Gastrocnemius medialis (tissue), 4 donors: ENCODE measurements at regions not wholly inside any gene's neighbourhood (a gene's known extent, or its start where the extent isn't known, plus 50 kb on each side); places are given as distances from the start of the nearest gene placed in this dataset.

Experiments used
- ATAC-seq, 2 donors: fragments of 150-250 bp; one replicate each; pipeline ENCODE4 v1.9.1; 2016
- DNase-seq, 2 donors: peaks; one replicate each; pipeline ENCODE4 v3.0.0-alpha.2; 2019
- H3K27ac ChIP-seq, 4 donors: fragments of 200-600 bp; sonication (generic); 1 replicate in 1 of 4; 2 replicates in 3 of 4; pipeline ENCODE4 v1.5.1; 2016 to 2018; ENCODE audit warnings: mild to moderate bottlenecking in 2 of 4, moderate library complexity in 1 of 4
- H3K27me3 ChIP-seq, 3 donors: fragments of 200-600 bp; sonication (generic) in 2 of 3; 1 replicate in 1 of 3; 2 replicates in 2 of 3; pipeline versions ENCODE4 v1.5.1 to v1.6.0; 2016 to 2019; ENCODE audit warnings: mild to moderate bottlenecking in 1 of 3, moderate library complexity in 1 of 3
- H3K36me3 ChIP-seq, 2 donors: fragments of 200-600 bp; sonication (generic) in 1 of 2; one replicate each; pipeline ENCODE4 v1.5.1; 2017 to 2018
- H3K4me1 ChIP-seq, 2 donors: fragments of 200-600 bp; sonication (generic) in 1 of 2; one replicate each; pipeline ENCODE4 v1.5.1; 2016 to 2017; ENCODE audit warnings: mild to moderate bottlenecking in 2 of 2
- H3K4me3 ChIP-seq, 4 donors: fragments of 200-600 bp; sonication (generic) in 3 of 4; 1 replicate in 1 of 4; 2 replicates in 3 of 4; pipeline ENCODE4 v1.5.1; 2016 to 2019; ENCODE audit warnings: mild to moderate bottlenecking in 2 of 4
- H3K9me3 ChIP-seq, 3 donors: fragments of 200-600 bp; sonication (generic) in 2 of 3; 1 replicate in 1 of 3; 2 replicates in 2 of 3; pipeline ENCODE4 v1.5.1; 2016 to 2019
- CTCF ChIP-seq, 5 experiments: fragments of 450-650 bp in 3 of 5; fragments of 200-600 bp in 2 of 5; sonication (generic) in 2 of 5; IDR thresholded peaks in 4 of 5; conservative IDR thresholded peaks in 1 of 5; 1 replicate in 4 of 5; 2 replicates in 1 of 5; pipeline ENCODE4 v1.5.1; 2016 to 2019; ENCODE audit warnings: antibody characterized with exemption in 5 of 5, mild to moderate bottlenecking in 3 of 5, moderate library complexity in 3 of 5
- POLR2A ChIP-seq, 2 donors: fragments of 450-650 bp; IDR thresholded peaks; one replicate each; pipeline ENCODE4 v1.6.1; 2017; ENCODE audit warnings: antibody characterized with exemption in 2 of 2, mild to moderate bottlenecking in 2 of 2, moderate library complexity in 2 of 2
- in situ Hi-C, 4 donors: fragments of 200-750 bp; cut with MboI; loops; one replicate each; pipeline versions ENCODE4 v1.15.0 to v1.8.0; 2017; ENCODE audit warnings: low sequenced_read_pairs in 4 of 4
- intact Hi-C: fragments of 100-400 bp; cut with DNase I; formaldehyde crosslinking; loops from one replicate; pipeline ENCODE4 v1.15.1; 2023; ENCODE audit warnings: low total_unique reads

- in situ Hi-C loops = loop anchor here in 1 of 4 donors (25.0 kb wide), 1 partner anchor 503 kb away; no protein-coding TSS in a partner anchor
- H3K4me1 ChIP-seq = peaks cover 14 to 15% of the 10 kb centered on the region in 2 donors
Observed at GRCh38 chr11:112783945-112784322, 177.3 kb upstream of the NCAM1 start.

GRCh38 chr11:112784323-112785073, 176.7 kb upstream of the NCAM1 start:
- Histone ChIP-seq H3K27ac (no peak overlapping the region), H3K4me1 (peaks cover 14 to 15% of the 10 kb centered on the region in 2 donors)

More at GRCh38 chr11:112783945-112784322, 177.3 kb upstream of the NCAM1 start:
- DNase-seq (no peak), ATAC-seq (no peak)
- intact Hi-C loops = loop anchor here (5.0 kb wide), 2 partner anchors 132 to 202 kb away; no protein-coding TSS in a partner anchor
- Histone ChIP-seq H3K4me3 (no peak overlapping the region), H3K27me3 (no peaks in the 10 kb centered on the region), H3K36me3 (no peaks in the 10 kb centered on the region), H3K27ac (no peak overlapping the region), H3K9me3 (no peaks in the 10 kb centered on the region)
- no peak for TF ChIP-seq CTCF (IDR thresholded peaks at IDR 0.05 in 4 of 5, conservative IDR thresholded peaks at IDR 0.05 in 1 of 5)
- TF ChIP-seq POLR2A (IDR thresholded peaks at IDR 0.05) = no peak

GRCh38 chr11:112785149-112785548, 176.1 kb upstream of the NCAM1 start:
- no peaks in the 10 kb centered on the region for H3K9me3 ChIP-seq
- peak overlapping the region in 1 of 4 donors; percentile 10 for H3K4me3 ChIP-seq
- TF ChIP-seq CTCF (IDR thresholded peaks at IDR 0.05 in 4 of 5, conservative IDR thresholded peaks at IDR 0.05 in 1 of 5) (no peak), POLR2A (IDR thresholded peaks at IDR 0.05) (no peak)
- no peaks in the 10 kb centered on the region for H3K36me3 ChIP-seq
- in situ Hi-C loops (loop anchor here in 1 of 4 donors (25.0 kb wide), 1 partner anchor 502 kb away; no protein-coding TSS in a partner anchor), intact Hi-C loops (no loop called here)
- DNase-seq = peak in 1 of 2 donors; percentile 30
- no peaks in the 10 kb centered on the region for H3K27me3 ChIP-seq
- no peak overlapping the region for H3K27ac ChIP-seq
- H3K4me1 ChIP-seq = peaks cover 14 to 15% of the 10 kb centered on the region in 2 donors
- ATAC-seq = peak; percentile 7 to 54

More at GRCh38 chr11:112784323-112785073, 176.7 kb upstream of the NCAM1 start:
- in situ Hi-C loops (loop anchor here in 1 of 4 donors (25.0 kb wide), 1 partner anchor 503 kb away; no protein-coding TSS in a partner anchor), intact Hi-C loops (loop anchor here (5.0 kb wide), 2 partner anchors 132 to 202 kb away; no protein-coding TSS in a partner anchor)
- peak in 1 of 2 donors; percentile 28 for DNase-seq
- peak overlapping the region in 2 of 4 donors; percentile 9 to 10 for H3K4me3 ChIP-seq
- no peaks in the 10 kb centered on the region for H3K27me3 ChIP-seq
- H3K9me3 ChIP-seq = no peaks in the 10 kb centered on the region
- ATAC-seq = peak in 1 of 2 donors; percentile 31
- TF ChIP-seq CTCF (IDR thresholded peaks at IDR 0.05 in 4 of 5, conservative IDR thresholded peaks at IDR 0.05 in 1 of 5) (no peak), POLR2A (IDR thresholded peaks at IDR 0.05) (no peak)
- H3K36me3 ChIP-seq = no peaks in the 10 kb centered on the region

GRCh38 chr11:112785719-112786118, 175.5 kb upstream of the NCAM1 start:
- H3K9me3 ChIP-seq = no peaks in the 10 kb centered on the region
- H3K4me1 ChIP-seq = peaks cover 14 to 15% of the 10 kb centered on the region in 2 donors
- H3K27me3 ChIP-seq = no peaks in the 10 kb centered on the region
- intact Hi-C loops = no loop called here
- ATAC-seq (peak in 1 of 2 donors; percentile 35), DNase-seq (no peak)
- no peak overlapping the region for H3K27ac ChIP-seq
- H3K4me3 ChIP-seq = no peak overlapping the region
- no peaks in the 10 kb centered on the region for H3K36me3 ChIP-seq
- in situ Hi-C loops = loop anchor here in 1 of 4 donors (25.0 kb wide), 1 partner anchor 502 kb away; no protein-coding TSS in a partner anchor
- TF ChIP-seq CTCF (IDR thresholded peaks at IDR 0.05 in 4 of 5, conservative IDR thresholded peaks at IDR 0.05 in 1 of 5) (no peak), POLR2A (IDR thresholded peaks at IDR 0.05) (no peak)
